ENCODE measurements at regions not wholly inside any gene's neighbourhood (a gene's known extent, or its start where the extent isn't known, plus 50 kb on each side); places are given as distances from the start of the nearest gene placed in this dataset.

GRCh38 chr9:18379073-18379811 is 94.7 kb upstream of the ADAMTSL1 start (continued):
- TF ChIP-seq, protein P1, sequence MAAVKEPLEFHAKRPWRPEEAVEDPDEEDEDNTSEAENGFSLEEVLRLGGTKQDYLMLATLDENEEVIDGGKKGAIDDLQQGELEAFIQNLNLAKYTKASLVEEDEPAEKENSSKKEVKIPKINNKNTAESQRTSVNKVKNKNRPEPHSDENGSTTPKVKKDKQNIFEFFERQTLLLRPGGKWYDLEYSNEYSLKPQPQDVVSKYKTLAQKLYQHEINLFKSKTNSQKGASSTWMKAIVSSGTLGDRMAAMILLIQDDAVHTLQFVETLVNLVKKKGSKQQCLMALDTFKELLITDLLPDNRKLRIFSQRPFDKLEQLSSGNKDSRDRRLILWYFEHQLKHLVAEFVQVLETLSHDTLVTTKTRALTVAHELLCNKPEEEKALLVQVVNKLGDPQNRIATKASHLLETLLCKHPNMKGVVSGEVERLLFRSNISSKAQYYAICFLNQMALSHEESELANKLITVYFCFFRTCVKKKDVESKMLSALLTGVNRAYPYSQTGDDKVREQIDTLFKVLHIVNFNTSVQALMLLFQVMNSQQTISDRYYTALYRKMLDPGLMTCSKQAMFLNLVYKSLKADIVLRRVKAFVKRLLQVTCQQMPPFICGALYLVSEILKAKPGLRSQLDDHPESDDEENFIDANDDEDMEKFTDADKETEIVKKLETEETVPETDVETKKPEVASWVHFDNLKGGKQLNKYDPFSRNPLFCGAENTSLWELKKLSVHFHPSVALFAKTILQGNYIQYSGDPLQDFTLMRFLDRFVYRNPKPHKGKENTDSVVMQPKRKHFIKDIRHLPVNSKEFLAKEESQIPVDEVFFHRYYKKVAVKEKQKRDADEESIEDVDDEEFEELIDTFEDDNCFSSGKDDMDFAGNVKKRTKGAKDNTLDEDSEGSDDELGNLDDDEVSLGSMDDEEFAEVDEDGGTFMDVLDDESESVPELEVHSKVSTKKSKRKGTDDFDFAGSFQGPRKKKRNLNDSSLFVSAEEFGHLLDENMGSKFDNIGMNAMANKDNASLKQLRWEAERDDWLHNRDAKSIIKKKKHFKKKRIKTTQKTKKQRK (IDR thresholded peaks at IDR 0.05; ENCODE audit: low read depth, low read length): no peak

GRCh38 chr9:18382243-18382642 is 91.7 kb upstream of the ADAMTSL1 start:
- WGBS (ENCODE audit: insufficient coverage, insufficient replicate concordance, low lambda C conversion rate, missing lambda C conversion rate): 9% methylated on average over 4 of the region's 4 CpGs
- Histone ChIP-seq H3K4me1 (ENCODE audit: control insufficient read depth, insufficient read depth, low read length) (no peaks in the 10 kb centered on the region), H3K9me3 (replicated peaks; ENCODE audit: control insufficient read depth, insufficient read depth, low read length) (no peaks in the 10 kb centered on the region), H3K27me3 (replicated peaks in 1 of 2; ENCODE audit: control insufficient read depth in 2 of 2, insufficient read depth in 2 of 2, low read length in 1 of 2) (no peaks in the 10 kb centered on the region; a peak in 1 of 4 replicates), H3K79me2 (ENCODE audit: control insufficient read depth, insufficient read depth, low read length) (no peaks in the 10 kb centered on the region), H3K27ac (ENCODE audit: control insufficient read depth, insufficient read depth) (no peak overlapping the region), H2AFZ (ENCODE audit: control insufficient read depth, low read depth, low read length) (no peak overlapping the region), H3K4me2 (ENCODE audit: control insufficient read depth, insufficient read depth) (no peak overlapping the region), H3K36me3 (ENCODE audit: control insufficient read depth in 2 of 2, insufficient read depth in 2 of 2, low read length in 1 of 2) (no peaks in the 10 kb centered on the region), H3K4me3 (no peak overlapping the region), H4K20me1 (ENCODE audit: control insufficient read depth, insufficient read depth) (no peaks in the 10 kb centered on the region), H3K9ac (ENCODE audit: control insufficient read depth, insufficient read depth, low read length) (no peak overlapping the region)
- ChIA-PET POLR2A (no interaction called here), CTCF (no interaction called here), SMC1A (ENCODE audit: uncharacterized antibody, unreplicated experiment) (no interaction called here), RAD21 (ENCODE audit: unreplicated experiment) (no interaction called here)
- no peak for ATAC-seq
- intact Hi-C loops (cut with micrococcal nuclease; ENCODE audit: unreplicated experiment) (no loop called here), in situ Hi-C loops (cut with MboI) (no loop called here)
- TF ChIP-seq TCF12 (IDR thresholded peaks at IDR 0.05; ENCODE audit: low read depth, low read length): no peak
- TF ChIP-seq KAT2A (conservative IDR thresholded peaks at IDR 0.05; ENCODE audit: control insufficient read depth, low read depth, low read length): no peak
- no peak for TF ChIP-seq ZBED1 (IDR thresholded peaks at IDR 0.05; ENCODE audit: borderline replicate concordance)
- TF ChIP-seq SMARCA5 (IDR thresholded peaks at IDR 0.05): no peak
- TF ChIP-seq ZNF384 (IDR thresholded peaks at IDR 0.05; ENCODE audit: borderline replicate concordance, low read depth, low read length): no peak
- TF ChIP-seq ESRRA (IDR thresholded peaks at IDR 0.05; ENCODE audit: low read length): no peak
- TF ChIP-seq ZZZ3 (IDR thresholded peaks at IDR 0.05; ENCODE audit: control insufficient read depth, insufficient read length, low read depth): no peak
- no peak for TF ChIP-seq NR2C1 (IDR thresholded peaks at IDR 0.05)
- no peak for TF ChIP-seq ZBTB11 (CRISPR knock-in tag; IDR thresholded peaks at IDR 0.05)
- TF ChIP-seq KDM1A (IDR thresholded peaks at IDR 0.05; ENCODE audit: borderline replicate concordance): no peak
- no peak for TF ChIP-seq NBN (IDR thresholded peaks at IDR 0.05)
- no peak for DNase-seq (ENCODE audit: low read depth, low spot score)
- BruUV-seq (replicated peaks): no TSS peak
- no peak for FAIRE-seq
